A673 (cell line): ENCODE measurements at regions not wholly inside any gene's neighbourhood (a gene's known extent, or its start where the extent isn't known, plus 50 kb on each side); places are given as distances from the start of the nearest gene placed in this dataset.

Experiments
- BruUV-seq: library from RNA; stranded (reverse); fragments of 400-500 nt; replicated peaks from 2 replicates; lab custom pipeline; 2021; lab: Mats Ljungman, UMichigan
- CTCF ChIA-PET: fragments of 300-600 bp; sonication (Branson Sonifier 250); formaldehyde crosslinking; loops from one replicate; lab custom pipeline; 2022; ENCODE audit warnings: antibody characterized with exemption; lab: Charles Lee
- POLR2A ChIA-PET: fragments of 300-600 bp; sonication (Branson Sonifier 250); formaldehyde crosslinking; loops from one replicate; lab custom pipeline; 2022; ENCODE audit warnings: antibody characterized with exemption; ENCODE audit not compliant: low non-redundant PET; lab: Charles Lee
- DNase-seq: peaks from one replicate; pipeline ENCODE4 v3.0.0-alpha.2; 2015; ENCODE audit warnings: low spot score
- H3K27ac ChIP-seq: fragments of 200-600 bp; sonication (generic); 2 replicates; pipeline ENCODE4 v1.5.1; 2016; ENCODE audit warnings: mixed run types, low read depth, mild to moderate bottlenecking, mixed read lengths, antibody characterized with exemption, low read length; ENCODE audit not compliant: poor library complexity, severe bottlenecking
- H3K27me3 ChIP-seq: fragments of 200-600 bp; sonication (generic); replicated peaks from 2 replicates; pipeline ENCODE4 v1.6.1; 2017; ENCODE audit warnings: mixed run types, low read depth, mild to moderate bottlenecking, mixed read lengths, antibody characterized with exemption, low read length; ENCODE audit not compliant: insufficient read depth, poor library complexity
- H3K36me3 ChIP-seq: fragments of 200-600 bp; sonication (generic); 2 replicates; pipeline ENCODE4 v1.6.1; 2016; ENCODE audit warnings: mixed run types, mild to moderate bottlenecking, mixed read lengths, antibody characterized with exemption, low read length; ENCODE audit not compliant: insufficient read depth, poor library complexity, severe bottlenecking
- H3K4me1 ChIP-seq: fragments of 200-600 bp; sonication (generic); 2 replicates; pipeline ENCODE4 v1.6.1; 2017; ENCODE audit warnings: mixed run types, mild to moderate bottlenecking, mixed read lengths, antibody characterized with exemption, low read length; ENCODE audit not compliant: insufficient read depth, poor library complexity, severe bottlenecking
- H3K4me3 ChIP-seq: fragments of 200-600 bp; sonication (generic); 2 replicates; pipeline ENCODE4 v1.5.1; 2016; ENCODE audit warnings: low read depth, mixed run types, mild to moderate bottlenecking, mixed read lengths, low read length; ENCODE audit not compliant: poor library complexity, severe bottlenecking
- H3K9me3 ChIP-seq: fragments of 200-600 bp; sonication (generic); 2 replicates; pipeline ENCODE4 v1.6.1; 2016; ENCODE audit warnings: mixed run types, low read depth, mild to moderate bottlenecking, mixed read lengths, antibody characterized with exemption, low read length; ENCODE audit not compliant: poor library complexity, severe bottlenecking
- CTCF ChIP-seq: fragments of 300-800, 200-600 bp; sonication (generic); conservative IDR thresholded peaks from 2 replicates; pipeline ENCODE4 v1.5.1; 2017; ENCODE audit warnings: low read depth, mild to moderate bottlenecking, antibody characterized with exemption, low read length, moderate library complexity, mixed read lengths
- EZH2 ChIP-seq: fragments of 200-600 bp; sonication (generic); IDR thresholded peaks from 2 replicates; pipeline ENCODE4 v1.6.1; 2017; ENCODE audit warnings: borderline replicate concordance, low read depth, mild to moderate bottlenecking, mixed read lengths, antibody characterized with exemption, low read length; ENCODE audit not compliant: poor library complexity, severe bottlenecking
- intact Hi-C: fragments of 100-400 bp; cut with micrococcal nuclease; formaldehyde crosslinking; loops from one replicate; pipeline ENCODE4 v1.10.0; 2022; ENCODE audit not compliant: unreplicated experiment

GRCh38 chr16:82248012-82248656 lies 78.1 kb upstream of the MPHOSPH6 start:
- Histone ChIP-seq H3K27ac (no peak overlapping the region), H3K27me3 (no peaks in the 10 kb centered on the region), H3K9me3 (no peaks in the 10 kb centered on the region), H3K4me1 (no peaks in the 10 kb centered on the region), H3K36me3 (no peaks in the 10 kb centered on the region), H3K4me3 (no peak overlapping the region)
- no TSS peak for BruUV-seq
- ChIA-PET CTCF (interaction anchor here (0.6 kb wide), 1 partner anchor 375 kb away, joined by 3 read pairs; no protein-coding TSS in a partner anchor), POLR2A (no interaction called here)
- DNase-seq = no peak
- no peak for TF ChIP-seq CTCF
- TF ChIP-seq EZH2 = no peak
- intact Hi-C loops = no loop called here

DNA sequence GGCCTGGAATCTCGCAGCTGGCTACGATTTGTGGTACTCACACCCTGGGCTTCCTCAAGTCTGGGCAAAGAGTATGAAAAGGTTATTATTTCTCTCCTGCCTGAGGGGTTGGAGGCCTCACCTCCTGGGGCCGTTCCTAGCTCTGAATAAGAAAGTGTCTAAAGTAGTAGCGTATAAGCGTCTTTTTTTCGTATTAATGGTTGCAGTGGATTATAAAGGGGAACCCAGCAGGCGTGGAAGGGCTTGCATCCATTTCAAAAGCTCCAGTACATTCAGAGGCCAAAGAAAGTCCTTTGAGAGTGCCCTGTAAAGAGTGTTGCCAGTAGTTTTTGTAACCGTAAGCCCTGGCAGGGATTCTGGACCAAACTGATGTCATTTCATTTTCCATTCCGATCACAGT lies 72.2 kb upstream of the MPHOSPH6 start:
- Histone ChIP-seq H3K4me3 (no peak overlapping the region), H3K27me3 (no peaks in the 10 kb centered on the region), H3K27ac (no peak overlapping the region), H3K9me3 (no peaks in the 10 kb centered on the region), H3K36me3 (no peaks in the 10 kb centered on the region), H3K4me1 (no peaks in the 10 kb centered on the region)
- intact Hi-C loops = no loop called here
- TF ChIP-seq EZH2 (no peak), CTCF (no peak)
- BruUV-seq = no TSS peak
- ChIA-PET POLR2A (no interaction called here), CTCF (no interaction called here)
- DNase-seq = no peak

DNA sequence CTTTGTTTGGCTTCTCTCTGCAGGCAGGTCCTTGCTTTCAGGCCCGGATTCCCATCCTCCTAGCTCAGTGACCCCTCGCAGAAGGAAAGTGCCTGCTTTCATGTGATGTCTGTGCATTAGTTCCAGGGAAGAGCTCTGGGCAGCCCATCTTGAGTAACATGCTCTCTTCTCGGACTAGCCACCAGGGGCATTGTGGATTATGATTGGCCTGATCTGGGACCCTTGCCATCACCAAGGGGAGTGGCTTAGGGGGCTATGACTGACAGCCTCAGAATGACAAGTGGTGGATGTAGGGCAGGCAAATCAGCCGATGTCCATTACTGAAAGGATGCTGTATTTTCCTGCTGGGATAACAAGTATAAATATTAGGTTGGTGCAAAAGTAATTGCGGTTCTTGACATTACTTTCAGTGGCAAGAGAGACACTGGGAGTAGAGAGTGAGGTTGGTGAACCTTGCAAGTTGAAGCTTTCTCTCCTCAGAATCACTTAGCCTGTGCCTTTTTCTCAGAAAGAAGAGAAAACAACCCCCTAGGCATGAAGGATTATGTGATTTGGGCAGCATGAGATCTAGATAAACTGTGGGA lies 71.5 kb upstream of the MPHOSPH6 start:
- no peak for DNase-seq
- POLR2A ChIA-PET = no interaction called here
- intact Hi-C loops = no loop called here
- Histone ChIP-seq H3K4me3 (no peak overlapping the region), H3K27me3 (no peaks in the 10 kb centered on the region), H3K4me1 (no peaks in the 10 kb centered on the region), H3K36me3 (no peaks in the 10 kb centered on the region), H3K27ac (no peak overlapping the region), H3K9me3 (no peaks in the 10 kb centered on the region)
- TF ChIP-seq CTCF = no peak
- CTCF ChIA-PET = interaction anchor here (0.7 kb wide), 1 partner anchor 198 kb away, joined by 4 read pairs; no protein-coding TSS in a partner anchor
- no TSS peak for BruUV-seq
